PC-3 (cell line): ENCODE measurements at regions not wholly inside any gene's neighbourhood (a gene's known extent, or its start where the extent isn't known, plus 50 kb on each side); places are given as distances from the start of the nearest gene placed in this dataset.

Experiments used
- ATAC-seq: fragments of 200-7000 bp; cut with Tn5 transposase; 2 replicates; pipeline ENCODE4 v1.9.1; 2020; ENCODE audit warnings: mild to moderate bottlenecking, moderate library complexity
- BruUV-seq: library from RNA; stranded (reverse); fragments of 400-500 nt; replicated peaks from 2 replicates; lab custom pipeline; 2021; lab: Mats Ljungman, UMichigan
- CTCF ChIA-PET: fragments of 300-600 bp; sonication (Branson Sonifier 250); formaldehyde crosslinking; loops from one replicate; lab custom pipeline; 2022; ENCODE audit warnings: antibody characterized with exemption; lab: Charles Lee
- POLR2A ChIA-PET: fragments of 300-600 bp; sonication (Branson Sonifier 250); formaldehyde crosslinking; loops from one replicate; lab custom pipeline; 2022; ENCODE audit warnings: antibody characterized with exemption; ENCODE audit not compliant: unreplicated experiment; lab: Charles Lee
- DNase-seq: peaks from one replicate; pipeline ENCODE4 v3.0.0-alpha.2; 2015
- H2AFZ ChIP-seq: fragments of 300-600 bp; sonication (generic); 2 replicates; pipeline ENCODE4 v1.6.0; 2016; ENCODE audit warnings: antibody characterized with exemption, low read length
- H3F3A ChIP-seq: fragments of 300-600 bp; sonication (generic); one replicate; pipeline ENCODE4 v1.6.0; 2017; ENCODE audit warnings: antibody characterized with exemption, low read length, control low read depth, mild to moderate bottlenecking; ENCODE audit not compliant: unreplicated experiment
- H3K27ac ChIP-seq: fragments of 300-600 bp; sonication (generic); 2 replicates; pipeline ENCODE4 v1.5.1; 2016; ENCODE audit warnings: mild to moderate bottlenecking, low read length
- H3K27me3 ChIP-seq: fragments of 300-600 bp; sonication (generic); 2 replicates; pipeline ENCODE4 v1.6.1; 2016; ENCODE audit warnings: low read length, mixed read lengths
- H3K36me3 ChIP-seq: fragments of 300-600 bp; sonication (generic); 2 replicates; pipeline ENCODE4 v1.6.1; 2016; ENCODE audit warnings: low read depth, mixed run types, low read length, mixed read lengths
- H3K4me1 ChIP-seq: fragments of 300-600 bp; sonication (generic); 2 replicates; pipeline ENCODE4 v1.5.1; 2016; ENCODE audit warnings: low read length; ENCODE audit not compliant: insufficient read depth
- H3K4me2 ChIP-seq: fragments of 300-600 bp; sonication (generic); 2 replicates; pipeline ENCODE4 v1.6.0; 2016; ENCODE audit warnings: low read length
- H3K4me3 ChIP-seq: fragments of 300-600 bp; sonication (generic); 2 replicates; pipeline ENCODE4 v1.5.1; 2016; ENCODE audit warnings: mild to moderate bottlenecking, low read length, mixed read lengths
- H3K79me2 ChIP-seq: fragments of 300-600 bp; sonication (generic); 2 replicates; pipeline ENCODE4 v1.6.1; 2017; ENCODE audit warnings: low read length, mixed read lengths
- H3K9ac ChIP-seq: fragments of 300-600 bp; sonication (generic); 2 replicates; pipeline ENCODE4 v1.6.0; 2016; ENCODE audit warnings: mild to moderate bottlenecking, low read length
- H3K9me2 ChIP-seq: fragments of 300-600 bp; sonication (generic); replicated peaks from 2 replicates; pipeline ENCODE4 v1.6.1; 2016; ENCODE audit warnings: mixed run types, low read length, mixed read lengths
- H3K9me3 ChIP-seq: fragments of 300-600 bp; sonication (generic); 2 replicates; pipeline ENCODE4 v1.6.1; 2016; ENCODE audit warnings: low read length, mixed read lengths
- H4K20me1 ChIP-seq: fragments of 300-600 bp; sonication (generic); 2 replicates; pipeline ENCODE4 v1.6.1; 2016; ENCODE audit warnings: low read length, mixed read lengths
- CTCF ChIP-seq: fragments of 300-600 bp; sonication (generic); conservative IDR thresholded peaks from 2 replicates; pipeline ENCODE4 v1.5.1; 2017; ENCODE audit warnings: antibody characterized with exemption, low read depth, mild to moderate bottlenecking, low read length
- EZH2 ChIP-seq: fragments of 300-600 bp; sonication (generic); IDR thresholded peaks from one replicate; pipeline ENCODE4 v1.6.1; 2017; ENCODE audit warnings: antibody characterized with exemption, mild to moderate bottlenecking, low read length; ENCODE audit not compliant: unreplicated experiment
- EZH2phosphoT487 ChIP-seq: fragments of 300-600 bp; sonication (generic); IDR thresholded peaks from 2 replicates; pipeline ENCODE4 v1.6.1; 2018; ENCODE audit warnings: mild to moderate bottlenecking, antibody characterized with exemption, low read length, borderline replicate concordance
- intact Hi-C: fragments of 100-400 bp; cut with micrococcal nuclease; formaldehyde crosslinking; loops from 2 replicates; pipeline ENCODE4 v1.9.0; 2023

DNA sequence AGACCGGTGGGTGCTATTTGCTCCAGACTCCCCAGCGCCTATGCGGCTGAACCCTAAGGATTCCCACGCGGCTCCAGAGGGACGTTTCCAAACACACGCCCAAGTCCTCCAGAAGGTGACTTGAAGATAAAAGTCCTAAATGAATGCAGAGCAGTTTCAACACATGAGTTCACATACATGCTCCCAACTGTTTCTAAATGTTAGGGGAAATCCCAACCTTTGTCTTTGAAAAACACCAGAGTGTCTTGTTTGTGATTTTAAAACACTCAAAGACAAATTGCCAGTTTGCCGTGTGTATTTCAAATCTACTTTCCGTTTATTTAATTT is 252.9 kb upstream of the SFSWAP start:
- BruUV-seq = no TSS peak
- H3F3A ChIP-seq = no peaks in the 10 kb centered on the region
- DNase-seq (no peak), ATAC-seq (no peak)
- intact Hi-C loops = no loop called here
- no peaks in the 10 kb centered on the region for H3K4me1 ChIP-seq
- no peaks in the 10 kb centered on the region for H3K9me2 ChIP-seq
- H3K79me2 ChIP-seq = no peaks in the 10 kb centered on the region
- no peaks in the 10 kb centered on the region for H4K20me1 ChIP-seq
- no peak overlapping the region for H2AFZ ChIP-seq
- no peak overlapping the region for H3K4me2 ChIP-seq
- H3K27me3 ChIP-seq = peaks cover 61% of the 10 kb centered on the region
- H3K9ac ChIP-seq = no peak overlapping the region
- ChIA-PET CTCF (no interaction called here), POLR2A (no interaction called here)
- no peaks in the 10 kb centered on the region for H3K36me3 ChIP-seq
- H3K4me3 ChIP-seq = no peak overlapping the region
- H3K9me3 ChIP-seq = no peaks in the 10 kb centered on the region
- TF ChIP-seq CTCF = no peak
- H3K27ac ChIP-seq = no peak overlapping the region

DNA sequence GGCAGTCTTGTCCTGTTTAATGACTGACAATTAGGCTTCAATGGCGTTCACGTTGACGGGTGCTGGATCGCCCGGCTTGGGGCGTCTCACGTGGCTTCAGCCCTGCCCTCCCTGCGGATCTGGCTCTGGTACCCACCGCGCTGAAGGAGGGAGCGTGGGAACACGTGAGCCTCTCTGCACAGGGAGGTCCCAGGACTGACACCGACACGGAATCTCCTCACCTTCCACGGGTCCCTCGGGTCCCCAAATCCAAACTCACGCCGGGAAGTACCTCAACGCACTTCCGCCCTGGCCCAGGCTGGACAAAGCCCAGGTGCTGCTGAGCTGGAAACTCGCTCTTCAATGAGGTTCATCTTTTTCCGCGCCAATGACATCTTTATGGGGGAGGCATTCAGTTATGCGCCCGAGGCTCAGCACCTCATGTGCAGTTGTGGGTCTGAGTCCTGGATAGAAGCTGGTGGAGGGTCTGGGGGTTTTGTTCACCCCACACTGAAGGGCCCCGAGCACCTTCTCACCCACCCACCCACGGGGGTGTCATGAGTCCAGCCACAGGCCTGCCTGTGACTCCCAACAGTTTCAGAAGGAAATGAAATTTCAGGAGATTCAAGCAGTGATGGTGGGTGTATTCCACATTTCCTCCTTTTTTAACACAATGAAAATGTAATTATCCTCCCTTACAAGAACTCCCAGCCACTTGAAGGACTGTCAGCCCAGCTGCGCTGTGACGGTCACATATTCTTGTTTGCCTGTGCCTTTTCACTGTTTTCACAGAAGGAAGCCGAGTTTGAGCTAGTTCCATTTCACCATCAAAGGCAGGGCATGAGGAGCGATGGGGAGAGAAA is 251.7 kb upstream of the SFSWAP start:
- Histone ChIP-seq H3K9ac (no peak overlapping the region), H3K4me3 (no peak overlapping the region), H3K9me3 (no peaks in the 10 kb centered on the region), H3K79me2 (no peaks in the 10 kb centered on the region), H4K20me1 (no peaks in the 10 kb centered on the region), H2AFZ (no peak overlapping the region), H3F3A (no peaks in the 10 kb centered on the region), H3K9me2 (no peaks in the 10 kb centered on the region), H3K27ac (no peak overlapping the region), H3K36me3 (no peaks in the 10 kb centered on the region), H3K4me2 (no peak overlapping the region), H3K27me3 (peaks cover 72% of the 10 kb centered on the region), H3K4me1 (no peaks in the 10 kb centered on the region)
- ATAC-seq = no peak
- TF ChIP-seq CTCF (no peak), EZH2 (no peak), EZH2phosphoT487 (no peak)
- no TSS peak for BruUV-seq
- ChIA-PET POLR2A (no interaction called here), CTCF (no interaction called here)
- DNase-seq = no peak
- intact Hi-C loops = no loop called here

DNA sequence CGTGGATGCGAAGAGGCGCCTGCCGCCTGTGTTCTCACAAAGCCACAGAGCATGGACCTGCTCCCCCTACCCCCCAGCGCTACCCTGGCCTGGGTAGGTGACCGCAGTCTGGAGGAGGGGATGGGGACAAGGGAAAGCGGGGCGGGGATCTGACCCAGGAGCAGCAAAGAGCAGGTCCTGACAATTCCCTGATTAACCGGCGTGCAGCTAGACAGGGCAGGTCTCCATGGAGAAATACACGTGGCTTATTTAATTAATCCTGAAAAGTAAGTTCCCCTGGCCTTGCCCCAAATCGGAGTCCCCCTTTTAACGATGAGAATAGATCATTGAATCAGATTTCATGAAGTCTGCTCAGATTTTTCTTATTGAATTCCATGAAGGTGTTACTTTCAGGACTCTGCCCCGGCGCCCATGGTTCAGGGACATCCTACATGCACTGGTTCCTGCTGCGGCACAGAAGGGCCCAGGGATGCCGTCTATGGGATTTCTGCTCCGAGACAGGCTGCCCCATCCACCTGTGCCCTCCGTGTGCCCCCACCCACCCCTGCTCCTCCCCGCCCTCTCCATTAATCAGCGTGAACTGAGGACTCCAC is 251.0 kb upstream of the SFSWAP start:
- H3K79me2 ChIP-seq = no peaks in the 10 kb centered on the region
- no peak for ATAC-seq
- intact Hi-C loops = no loop called here

More for the DNA sequence above, 251.0 kb upstream of the SFSWAP start:
- peaks cover 79% of the 10 kb centered on the region for H3K27me3 ChIP-seq
- no peaks in the 10 kb centered on the region for H3K36me3 ChIP-seq
- H3K4me1 ChIP-seq = no peaks in the 10 kb centered on the region
- ChIA-PET CTCF (no interaction called here), POLR2A (no interaction called here)
- no peak overlapping the region for H3K4me3 ChIP-seq
- no peaks in the 10 kb centered on the region for H3F3A ChIP-seq
- no peak overlapping the region for H3K9ac ChIP-seq
- no peak for TF ChIP-seq CTCF
- no peak for TF ChIP-seq EZH2
- TF ChIP-seq EZH2phosphoT487 = no peak
- H3K9me3 ChIP-seq = no peaks in the 10 kb centered on the region
- no peaks in the 10 kb centered on the region for H4K20me1 ChIP-seq
- no peak overlapping the region for H2AFZ ChIP-seq
- H3K9me2 ChIP-seq = no peaks in the 10 kb centered on the region
- no peak overlapping the region for H3K4me2 ChIP-seq
- no peak overlapping the region for H3K27ac ChIP-seq
- no TSS peak for BruUV-seq
- no peak for DNase-seq
